Testis (tissue), 2 donors: ENCODE measurements at regions not wholly inside any gene's neighbourhood (a gene's known extent, or its start where the extent isn't known, plus 50 kb on each side); places are given as distances from the start of the nearest gene placed in this dataset.

Source experiments
- DNase-seq: peaks from one replicate; pipeline ENCODE4 v3.0.0-alpha.2; 2019
- H3K27ac ChIP-seq, 2 donors: fragments of 200-600 bp; sonication (generic); one replicate each; pipeline ENCODE4 v1.5.1; 2019
- H3K27me3 ChIP-seq: fragments of 200-600 bp; sonication (generic); one replicate; pipeline ENCODE4 v1.5.1; 2019
- H3K36me3 ChIP-seq: fragments of 200-600 bp; sonication (generic); one replicate; pipeline ENCODE4 v1.5.1; 2017; ENCODE audit warnings: low read depth; ENCODE audit errors: missing control alignments
- H3K4me1 ChIP-seq: fragments of 200-600 bp; sonication (generic); one replicate; pipeline ENCODE4 v1.5.1; 2019
- H3K4me3 ChIP-seq, 2 donors: fragments of 200-600 bp; sonication (generic); one replicate each; pipeline ENCODE4 v1.5.1; 2017 to 2019
- H3K9me3 ChIP-seq: fragments of 200-600 bp; sonication (generic); one replicate; pipeline ENCODE4 v1.5.1; 2017
- POLR2A ChIP-seq: fragments of 450-650 bp; IDR thresholded peaks from one replicate; pipeline ENCODE4 v1.6.1; 2017; ENCODE audit warnings: antibody characterized with exemption, mild to moderate bottlenecking, moderate library complexity
- WGBS, 2 donors: methylation state at CpG; one replicate each; pipeline ENCODE4 v1.1.5; 2018; 5-methylcytosine and 5-hydroxymethylcytosine counted together
- intact Hi-C: fragments of 100-400 bp; cut with DNase I; formaldehyde crosslinking; loops from one replicate; pipeline ENCODE4 v1.15.1; 2023; ENCODE audit warnings: low total_unique reads
- TF ChIP-seq, protein P1 (sequence below), 3 experiments: fragments of 450-650 bp in 2 of 3; fragments of 200-600 bp in 1 of 3; sonication (generic) in 1 of 3; IDR thresholded peaks; one replicate each; pipeline ENCODE4 v1.5.1; 2016 to 2019; ENCODE audit warnings: antibody characterized with exemption in 3 of 3, mild to moderate bottlenecking in 2 of 3, moderate library complexity in 1 of 3

DNA sequence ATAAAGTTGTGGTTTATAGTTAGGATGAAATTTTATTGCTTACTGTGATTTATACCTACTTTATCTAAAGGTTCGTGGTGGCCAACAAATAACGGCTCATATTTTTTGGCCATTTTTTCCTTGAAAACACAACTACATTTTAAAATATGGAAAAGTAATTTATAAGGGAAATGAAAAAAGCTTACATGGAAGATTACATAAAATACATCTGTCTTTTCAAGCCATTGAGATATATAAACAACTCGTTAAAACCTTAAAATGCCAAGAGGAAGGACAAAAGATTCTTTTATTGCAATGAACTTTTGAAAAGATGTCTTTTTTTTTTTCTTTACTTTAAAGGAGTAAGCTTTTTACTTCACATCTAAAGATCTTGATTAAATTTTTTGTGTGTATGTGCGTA is 55.4 kb upstream of the EYA4 start:
- DNase-seq = no peak
- no peak overlapping the region for H3K4me3 ChIP-seq
- no peaks in the 10 kb centered on the region for H3K4me1 ChIP-seq
- H3K27ac ChIP-seq = no peak overlapping the region
- TF ChIP-seq, protein P1, sequence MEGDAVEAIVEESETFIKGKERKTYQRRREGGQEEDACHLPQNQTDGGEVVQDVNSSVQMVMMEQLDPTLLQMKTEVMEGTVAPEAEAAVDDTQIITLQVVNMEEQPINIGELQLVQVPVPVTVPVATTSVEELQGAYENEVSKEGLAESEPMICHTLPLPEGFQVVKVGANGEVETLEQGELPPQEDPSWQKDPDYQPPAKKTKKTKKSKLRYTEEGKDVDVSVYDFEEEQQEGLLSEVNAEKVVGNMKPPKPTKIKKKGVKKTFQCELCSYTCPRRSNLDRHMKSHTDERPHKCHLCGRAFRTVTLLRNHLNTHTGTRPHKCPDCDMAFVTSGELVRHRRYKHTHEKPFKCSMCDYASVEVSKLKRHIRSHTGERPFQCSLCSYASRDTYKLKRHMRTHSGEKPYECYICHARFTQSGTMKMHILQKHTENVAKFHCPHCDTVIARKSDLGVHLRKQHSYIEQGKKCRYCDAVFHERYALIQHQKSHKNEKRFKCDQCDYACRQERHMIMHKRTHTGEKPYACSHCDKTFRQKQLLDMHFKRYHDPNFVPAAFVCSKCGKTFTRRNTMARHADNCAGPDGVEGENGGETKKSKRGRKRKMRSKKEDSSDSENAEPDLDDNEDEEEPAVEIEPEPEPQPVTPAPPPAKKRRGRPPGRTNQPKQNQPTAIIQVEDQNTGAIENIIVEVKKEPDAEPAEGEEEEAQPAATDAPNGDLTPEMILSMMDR (IDR thresholded peaks at IDR 0.05) = no peak
- H3K9me3 ChIP-seq = no peaks in the 10 kb centered on the region
- 67 to 72% methylated on average over 4 of the region's 4 CpGs for WGBS, 2 donors
- intact Hi-C loops = no loop called here
- no peaks in the 10 kb centered on the region for H3K36me3 ChIP-seq
- H3K27me3 ChIP-seq = no peaks in the 10 kb centered on the region

DNA sequence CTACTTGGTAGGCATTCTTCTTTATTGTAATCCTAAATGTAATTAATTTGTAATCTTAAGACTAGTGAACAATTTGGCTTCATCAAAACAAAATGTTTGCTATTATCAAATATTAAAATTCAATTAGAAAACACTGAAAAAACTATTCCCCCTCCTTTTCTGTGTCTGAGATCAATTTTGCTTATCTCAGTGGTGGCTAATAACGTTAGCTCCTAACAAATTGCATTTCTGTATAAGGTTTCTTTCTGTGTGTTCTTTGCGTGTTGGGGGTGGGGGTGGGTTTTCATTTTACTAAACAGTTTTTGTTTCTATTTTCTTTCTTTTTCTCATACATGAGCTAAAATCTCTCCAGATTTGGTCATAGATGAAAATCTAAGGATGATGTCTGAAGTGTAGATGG is 54.0 kb upstream of the EYA4 start:
- TF ChIP-seq POLR2A = no peak
- TF ChIP-seq, protein P1 (IDR thresholded peaks at IDR 0.05) = no peak
- H3K36me3 ChIP-seq = no peaks in the 10 kb centered on the region
- no peak overlapping the region for H3K27ac ChIP-seq
- no peak overlapping the region for H3K4me3 ChIP-seq
- H3K9me3 ChIP-seq = no peaks in the 10 kb centered on the region
- no peaks in the 10 kb centered on the region for H3K27me3 ChIP-seq
- intact Hi-C loops = no loop called here
- H3K4me1 ChIP-seq = no peaks in the 10 kb centered on the region
- no peak for DNase-seq
- WGBS, 2 donors = 79 to 88% methylated on average over 2 of the region's 2 CpGs

DNA sequence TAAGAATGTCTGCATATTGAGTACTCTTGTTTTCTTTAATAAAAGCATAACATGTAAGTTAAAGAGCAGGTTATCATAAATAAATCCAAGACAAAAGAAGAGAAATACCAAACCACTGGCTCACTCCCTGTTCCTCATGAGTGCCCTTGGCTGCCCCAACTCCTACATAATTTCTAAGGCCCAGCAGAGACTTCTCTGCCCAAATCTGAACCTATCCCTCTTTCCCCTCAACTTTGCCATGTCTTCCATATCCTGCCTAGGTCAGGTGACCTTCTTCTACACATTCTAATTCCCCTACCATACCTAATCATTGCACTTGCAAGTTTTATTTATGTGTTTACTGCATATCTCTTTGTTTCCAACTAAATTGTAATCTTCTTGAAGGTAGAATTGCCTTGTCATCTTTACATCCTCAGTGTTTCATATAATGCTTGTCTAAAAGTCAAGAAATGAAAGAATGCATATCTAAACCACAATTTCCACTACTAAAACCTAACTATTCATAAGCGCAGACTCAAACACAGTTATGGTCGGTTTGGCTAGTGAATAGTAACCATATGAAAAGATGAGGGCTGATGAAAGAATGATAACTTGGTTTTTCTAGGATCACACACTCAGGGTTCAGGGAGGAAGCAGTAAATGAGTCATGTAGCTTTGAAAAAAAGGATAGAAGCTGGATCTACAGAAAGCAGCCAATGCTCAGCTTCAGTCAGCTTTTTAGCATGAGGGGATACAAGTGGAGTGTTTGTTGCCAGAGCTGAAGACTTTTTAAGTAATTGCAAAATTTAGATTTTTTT is 53.3 kb upstream of the EYA4 start:
- no peak for DNase-seq
- Histone ChIP-seq H3K27ac (no peak overlapping the region), H3K4me3 (no peak overlapping the region), H3K4me1 (no peaks in the 10 kb centered on the region), H3K36me3 (no peaks in the 10 kb centered on the region), H3K9me3 (no peaks in the 10 kb centered on the region), H3K27me3 (no peaks in the 10 kb centered on the region)
- 84 to 90% methylated on average over 2 of the region's 2 CpGs for WGBS, 2 donors
- intact Hi-C loops = no loop called here
- no peak for TF ChIP-seq POLR2A
- TF ChIP-seq, protein P1 (IDR thresholded peaks at IDR 0.05) = no peak

DNA sequence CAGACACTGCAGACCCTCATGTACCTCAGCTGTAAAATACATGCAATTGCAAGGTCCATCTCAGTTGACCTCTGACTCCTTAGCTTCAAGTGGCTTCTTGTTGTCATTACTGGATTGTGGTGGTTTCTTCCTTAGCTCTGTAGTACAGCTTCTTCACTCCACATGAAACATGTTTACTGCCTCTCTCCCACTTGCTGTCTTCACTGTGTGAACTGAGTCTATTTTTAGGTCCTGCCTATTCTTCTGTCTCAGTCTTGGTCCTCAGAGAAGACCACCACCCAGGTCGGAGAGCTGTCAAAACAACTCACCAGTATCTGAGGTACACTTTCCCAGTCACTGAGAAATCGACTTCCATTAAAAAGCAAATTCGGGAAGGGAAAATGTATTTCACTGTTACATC is 50.2 kb upstream of the EYA4 start:
- H3K36me3 ChIP-seq = no peaks in the 10 kb centered on the region
- DNase-seq = no peak
- no peaks in the 10 kb centered on the region for H3K9me3 ChIP-seq
- H3K4me3 ChIP-seq = no peak overlapping the region
- no peaks in the 10 kb centered on the region for H3K4me1 ChIP-seq
- WGBS, 2 donors = 70 to 79% methylated on average over 3 of the region's 3 CpGs
- no peaks in the 10 kb centered on the region for H3K27me3 ChIP-seq
- no peak overlapping the region for H3K27ac ChIP-seq
- TF ChIP-seq POLR2A = no peak
- TF ChIP-seq, protein P1 (IDR thresholded peaks at IDR 0.05) = no peak
- intact Hi-C loops = no loop called here

DNA sequence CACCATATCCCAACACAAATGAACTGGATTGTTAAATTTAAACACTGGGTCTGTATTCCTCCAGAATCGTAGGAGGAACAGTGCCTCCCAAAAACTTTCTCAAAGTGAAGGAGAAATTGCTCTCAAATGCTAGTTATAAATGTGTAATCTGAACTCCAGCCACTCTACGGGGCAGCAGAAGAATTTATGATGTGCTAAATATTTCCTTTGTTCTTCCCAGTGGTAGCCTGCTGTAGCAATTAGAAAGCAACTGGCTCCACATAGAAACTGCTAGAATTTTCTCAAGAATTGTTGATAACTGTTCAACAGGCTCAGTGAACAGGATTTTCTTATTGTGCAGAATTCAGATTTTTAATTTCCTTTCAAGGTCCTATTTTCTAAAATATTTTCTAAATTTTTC is 49.8 kb upstream of the EYA4 start:
- no peaks in the 10 kb centered on the region for H3K27me3 ChIP-seq
- no peak overlapping the region for H3K4me3 ChIP-seq
- WGBS, 2 donors = 22 to 35% methylated on average over 2 of the region's 2 CpGs
- no peaks in the 10 kb centered on the region for H3K4me1 ChIP-seq
- H3K36me3 ChIP-seq = no peaks in the 10 kb centered on the region
- TF ChIP-seq, protein P1 (IDR thresholded peaks at IDR 0.05) = no peak
- no peak for TF ChIP-seq POLR2A
- no peak for DNase-seq
- intact Hi-C loops = no loop called here
- H3K27ac ChIP-seq = no peak overlapping the region
- H3K9me3 ChIP-seq = no peaks in the 10 kb centered on the region
